GM21825 (cell line): ENCODE measurements at regions not wholly inside any gene's neighbourhood (a gene's known extent, or its start where the extent isn't known, plus 50 kb on each side); places are given as distances from the start of the nearest gene placed in this dataset.

Experiments
- ATAC-seq: cut with Tn5 transposase; IDR thresholded peaks from one replicate; pipeline ENCODE4 v1.9.1; 2021; ENCODE audit warnings: mild to moderate bottlenecking, moderate library complexity; ENCODE audit not compliant: unreplicated experiment

GRCh38 chr1:83689921-83690868 is 308.7 kb downstream of the TTLL7 start:
- ATAC-seq = no peak

- no peak for ATAC-seq
Observed at GRCh38 chr1:83682132-83682531, 316.8 kb downstream of the TTLL7 start.

GRCh38 chr1:83676106-83676505 is 322.8 kb downstream of the TTLL7 start:
- ATAC-seq = no peak

- ATAC-seq = no peak
Observed at GRCh38 chr1:83673312-83673711, 325.6 kb downstream of the TTLL7 start.

GRCh38 chr1:83671586-83671985 is 327.3 kb downstream of the TTLL7 start:
- ATAC-seq = no peak

GRCh38 chr1:83670909-83671565 is 327.9 kb downstream of the TTLL7 start:
- no peak for ATAC-seq

GRCh38 chr1:83641796-83642443 is 357.0 kb downstream of the TTLL7 start:
- no peak for ATAC-seq

GRCh38 chr1:83641206-83641658 is 357.7 kb downstream of the TTLL7 start:
- ATAC-seq = no peak

GRCh38 chr1:83639785-83640184 is 359.1 kb downstream of the TTLL7 start:
- no peak for ATAC-seq

GRCh38 chr1:83637586-83637985 is 361.3 kb downstream of the TTLL7 start:
- ATAC-seq = no peak

GRCh38 chr1:83637009-83637408 is 361.9 kb downstream of the TTLL7 start:
- ATAC-seq = no peak

- ATAC-seq = no peak
Observed at GRCh38 chr1:83632906-83633305, 366.0 kb downstream of the TTLL7 start.

GRCh38 chr1:83631851-83632250 is 367.1 kb downstream of the TTLL7 start:
- ATAC-seq = no peak

- no peak for ATAC-seq
Observed at GRCh38 chr1:83627045-83627444, 371.9 kb downstream of the TTLL7 start.

GRCh38 chr1:83626603-83627002 is 372.3 kb downstream of the TTLL7 start:
- ATAC-seq = no peak

- no peak for ATAC-seq
Observed at GRCh38 chr1:83625646-83626045, 373.3 kb downstream of the TTLL7 start.

GRCh38 chr1:83620016-83620415 is 378.9 kb downstream of the TTLL7 start:
- ATAC-seq = no peak

GRCh38 chr1:83619170-83619896 is 379.6 kb downstream of the TTLL7 start:
- no peak for ATAC-seq

GRCh38 chr1:83617883-83618282 is 381.0 kb downstream of the TTLL7 start:
- ATAC-seq = no peak

- ATAC-seq = no peak
Observed at GRCh38 chr1:83615370-83615769, 383.6 kb downstream of the TTLL7 start.

GRCh38 chr1:83606416-83606955 is 392.4 kb downstream of the TTLL7 start:
- no peak for ATAC-seq
